ENCODE measurements at regions not wholly inside any gene's neighbourhood (a gene's known extent, or its start where the extent isn't known, plus 50 kb on each side); places are given as distances from the start of the nearest gene placed in this dataset.

DNA sequence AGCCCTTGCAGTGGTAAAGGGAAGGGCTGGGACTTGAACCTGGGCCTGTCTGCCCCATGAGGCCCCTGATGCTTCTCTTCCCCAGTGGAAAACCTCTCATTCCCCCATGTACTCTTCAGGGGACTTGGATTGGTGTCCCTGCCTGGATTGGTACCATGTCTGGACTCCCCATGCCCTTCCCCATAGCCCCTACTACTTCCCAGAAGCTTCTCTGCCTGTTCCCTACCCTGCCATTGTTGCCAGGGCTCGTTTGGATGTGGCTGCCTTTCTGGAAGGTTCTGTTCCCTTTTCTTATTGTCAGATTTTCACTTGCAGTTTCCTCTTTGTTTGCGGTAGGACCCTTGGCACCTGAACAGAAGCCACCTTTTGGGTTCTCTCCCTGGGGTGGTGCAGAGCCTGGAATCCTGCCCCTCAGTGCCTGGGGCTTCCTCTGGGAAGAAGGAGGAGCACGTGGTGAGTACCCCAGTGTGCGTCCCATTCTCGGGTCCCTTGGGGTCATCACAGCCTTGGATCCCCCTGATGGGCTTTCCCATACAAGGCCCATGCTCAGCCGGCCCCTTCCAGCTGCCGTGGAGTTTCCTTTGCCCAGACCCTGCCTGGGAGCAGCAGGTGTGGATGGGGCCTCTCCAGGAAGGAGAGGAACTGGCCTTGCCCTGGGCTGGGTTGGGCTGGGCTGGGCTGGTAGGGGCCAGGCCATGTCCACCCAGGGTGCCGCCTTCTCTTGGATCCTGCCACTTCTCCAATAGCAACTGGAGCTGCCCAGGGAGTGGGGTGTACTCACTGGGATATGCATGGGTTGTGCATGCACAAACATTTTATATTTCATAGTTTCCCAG, 281.1 kb downstream of the PTPRU start:
- TF ChIP-seq, protein P1, sequence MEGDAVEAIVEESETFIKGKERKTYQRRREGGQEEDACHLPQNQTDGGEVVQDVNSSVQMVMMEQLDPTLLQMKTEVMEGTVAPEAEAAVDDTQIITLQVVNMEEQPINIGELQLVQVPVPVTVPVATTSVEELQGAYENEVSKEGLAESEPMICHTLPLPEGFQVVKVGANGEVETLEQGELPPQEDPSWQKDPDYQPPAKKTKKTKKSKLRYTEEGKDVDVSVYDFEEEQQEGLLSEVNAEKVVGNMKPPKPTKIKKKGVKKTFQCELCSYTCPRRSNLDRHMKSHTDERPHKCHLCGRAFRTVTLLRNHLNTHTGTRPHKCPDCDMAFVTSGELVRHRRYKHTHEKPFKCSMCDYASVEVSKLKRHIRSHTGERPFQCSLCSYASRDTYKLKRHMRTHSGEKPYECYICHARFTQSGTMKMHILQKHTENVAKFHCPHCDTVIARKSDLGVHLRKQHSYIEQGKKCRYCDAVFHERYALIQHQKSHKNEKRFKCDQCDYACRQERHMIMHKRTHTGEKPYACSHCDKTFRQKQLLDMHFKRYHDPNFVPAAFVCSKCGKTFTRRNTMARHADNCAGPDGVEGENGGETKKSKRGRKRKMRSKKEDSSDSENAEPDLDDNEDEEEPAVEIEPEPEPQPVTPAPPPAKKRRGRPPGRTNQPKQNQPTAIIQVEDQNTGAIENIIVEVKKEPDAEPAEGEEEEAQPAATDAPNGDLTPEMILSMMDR (IDR thresholded peaks at IDR 0.05) = no peak
- no peak for TF ChIP-seq POLR2A (IDR thresholded peaks at IDR 0.05)
- TF ChIP-seq POLR2AphosphoS5 (IDR thresholded peaks at IDR 0.05) = no peak
